Stomach (tissue), 4 donors: ENCODE measurements at regions not wholly inside any gene's neighbourhood (a gene's known extent, or its start where the extent isn't known, plus 50 kb on each side); places are given as distances from the start of the nearest gene placed in this dataset.

ENCODE experiments used
- EP300 ChIP-seq: sonication (generic); formaldehyde crosslinking; IDR thresholded peaks from one replicate; pipeline ENCODE4 v1.6.1; 2017; ENCODE audit warnings: antibody characterized with exemption
- POLR2A ChIP-seq, 4 donors: fragments of 450-650 bp; IDR thresholded peaks; one replicate each; pipeline ENCODE4 v1.6.1; 2016; ENCODE audit warnings: antibody characterized with exemption in 4 of 4, control low read depth in 2 of 4, mild to moderate bottlenecking in 1 of 4, moderate library complexity in 1 of 4
- POLR2AphosphoS5 ChIP-seq, 3 donors: sonication (generic); formaldehyde crosslinking; IDR thresholded peaks; one replicate each; pipeline ENCODE4 v1.6.1; 2016; ENCODE audit warnings: antibody characterized with exemption in 3 of 3
- TF ChIP-seq, protein P1 (sequence below), 7 experiments: fragments of 450-650 bp in 4 of 7; fragments of 200-600 bp in 3 of 7; sonication (generic) in 3 of 7; IDR thresholded peaks; one replicate each; pipeline ENCODE4 v1.5.1; 2016 to 2019; ENCODE audit warnings: antibody characterized with exemption in 7 of 7, control low read depth in 2 of 7, mild to moderate bottlenecking in 1 of 7

DNA sequence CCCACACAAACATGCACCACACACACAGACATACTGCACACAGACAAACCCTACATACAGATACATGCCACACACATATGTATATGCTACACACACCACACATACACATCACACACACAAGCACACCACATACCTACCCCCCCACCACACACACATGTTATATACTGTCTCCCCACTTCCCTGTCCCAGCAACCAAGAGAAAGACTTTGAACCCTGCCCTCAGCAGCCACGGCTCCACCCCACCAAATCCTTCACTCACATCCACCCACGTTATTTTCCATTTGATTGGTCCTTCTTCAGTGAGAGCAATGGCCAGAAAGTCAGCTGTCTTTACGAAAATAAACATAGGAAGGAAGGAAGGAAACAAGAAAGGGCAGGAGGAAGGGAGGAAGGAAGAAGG is 479.8 kb downstream of the DIRAS2 start:
- TF ChIP-seq, protein P1, sequence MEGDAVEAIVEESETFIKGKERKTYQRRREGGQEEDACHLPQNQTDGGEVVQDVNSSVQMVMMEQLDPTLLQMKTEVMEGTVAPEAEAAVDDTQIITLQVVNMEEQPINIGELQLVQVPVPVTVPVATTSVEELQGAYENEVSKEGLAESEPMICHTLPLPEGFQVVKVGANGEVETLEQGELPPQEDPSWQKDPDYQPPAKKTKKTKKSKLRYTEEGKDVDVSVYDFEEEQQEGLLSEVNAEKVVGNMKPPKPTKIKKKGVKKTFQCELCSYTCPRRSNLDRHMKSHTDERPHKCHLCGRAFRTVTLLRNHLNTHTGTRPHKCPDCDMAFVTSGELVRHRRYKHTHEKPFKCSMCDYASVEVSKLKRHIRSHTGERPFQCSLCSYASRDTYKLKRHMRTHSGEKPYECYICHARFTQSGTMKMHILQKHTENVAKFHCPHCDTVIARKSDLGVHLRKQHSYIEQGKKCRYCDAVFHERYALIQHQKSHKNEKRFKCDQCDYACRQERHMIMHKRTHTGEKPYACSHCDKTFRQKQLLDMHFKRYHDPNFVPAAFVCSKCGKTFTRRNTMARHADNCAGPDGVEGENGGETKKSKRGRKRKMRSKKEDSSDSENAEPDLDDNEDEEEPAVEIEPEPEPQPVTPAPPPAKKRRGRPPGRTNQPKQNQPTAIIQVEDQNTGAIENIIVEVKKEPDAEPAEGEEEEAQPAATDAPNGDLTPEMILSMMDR (IDR thresholded peaks at IDR 0.05), result no peak
- TF ChIP-seq POLR2A (IDR thresholded peaks at IDR 0.05) (no peak), POLR2AphosphoS5 (IDR thresholded peaks at IDR 0.05) (no peak), EP300 (no peak)
